H1 (cell line): ENCODE measurements at regions not wholly inside any gene's neighbourhood (a gene's known extent, or its start where the extent isn't known, plus 50 kb on each side); places are given as distances from the start of the nearest gene placed in this dataset.

Source experiments
- CTCF ChIA-PET: fragments of 300-600 bp; sonication (Branson Sonifier 250); formaldehyde crosslinking; loops from one replicate; lab custom pipeline; 2021; ENCODE audit not compliant: partially characterized antibody; lab: Charles Lee
- POLR2A ChIA-PET: fragments of 300-600 bp; sonication (Branson Sonifier 250); formaldehyde crosslinking; loops from one replicate; lab custom pipeline; 2021; ENCODE audit warnings: inconsistent platforms; ENCODE audit not compliant: partially characterized antibody; lab: Charles Lee
- DNase-seq, 2 experiments: peaks; one replicate each; pipeline versions ENCODE4 v3.0.0 to v3.0.0-alpha.2; 2010 to 2022; ENCODE audit warnings: low spot score in 2 of 2, low read depth in 1 of 2, mixed read lengths in 1 of 2
- FAIRE-seq: peaks from 2 replicates; lab custom pipeline; 2011; peaks lifted over from hg19 to GRCh38; lab: Jason Lieb, UNC
- H2AFZ ChIP-seq: 2 replicates; pipeline ENCODE4 v1.8.1; 2012; ENCODE audit warnings: low read length, inconsistent platforms
- H2AK5ac ChIP-seq: 2 replicates; pipeline ENCODE4 v1.6.1; 2013; ENCODE audit warnings: low read depth, low read length
- H2BK120ac ChIP-seq: replicated peaks from 2 replicates; pipeline ENCODE3; 2013; ENCODE audit warnings: low read depth, low read length, inconsistent platforms
- H2BK12ac ChIP-seq: 2 replicates; pipeline ENCODE4 v1.6.1; 2013; ENCODE audit warnings: low read depth, low read length
- H2BK15ac ChIP-seq: 2 replicates; pipeline ENCODE4 v1.6.1; 2013; ENCODE audit warnings: low read length
- H2BK20ac ChIP-seq: 2 replicates; pipeline ENCODE4 v1.6.1; 2013; ENCODE audit warnings: low read length
- H2BK5ac ChIP-seq: 2 replicates; pipeline ENCODE4 v1.6.1; 2013; ENCODE audit warnings: low read depth, low read length
- H3K14ac ChIP-seq: 2 replicates; pipeline ENCODE4 v1.6.1; 2013; ENCODE audit warnings: inconsistent platforms; ENCODE audit not compliant: insufficient read length
- H3K18ac ChIP-seq: 2 replicates; pipeline ENCODE4 v1.6.1; 2013; ENCODE audit warnings: low read length; ENCODE audit errors: extremely low read depth
- H3K23ac ChIP-seq: 2 replicates; pipeline ENCODE4 v1.6.1; 2013; ENCODE audit warnings: inconsistent platforms; ENCODE audit not compliant: insufficient read length
- H3K23me2 ChIP-seq: 2 replicates; pipeline ENCODE4 v1.6.1; 2013; ENCODE audit warnings: low read depth, low read length
- H3K27ac ChIP-seq: 2 replicates; pipeline ENCODE4 v1.6.1; 2011; ENCODE audit warnings: low read depth, low read length, inconsistent platforms
- H3K27me3 ChIP-seq, 4 experiments: replicated peaks in 1 of 4; 1 replicate in 1 of 4; 2 replicates in 3 of 4; pipeline versions ENCODE4 v1.6.1 to v1.8.1; 2011 to 2013; ENCODE audit warnings: low read length in 3 of 4, mild to moderate bottlenecking in 3 of 4, inconsistent platforms in 2 of 4, mixed read lengths in 2 of 4, moderate library complexity in 1 of 4; ENCODE audit not compliant: control insufficient read depth in 3 of 4, insufficient read depth in 3 of 4; ENCODE audit errors: extremely low read depth in 1 of 4
- H3K36me3 ChIP-seq, 4 experiments: 2 replicates each; pipeline versions ENCODE4 v1.6.1 to v1.8.1; 2011 to 2013; ENCODE audit warnings: mild to moderate bottlenecking in 4 of 4, low read length in 3 of 4, moderate library complexity in 2 of 4, control low read depth in 1 of 4, inconsistent platforms in 1 of 4; ENCODE audit not compliant: insufficient read depth in 4 of 4, control insufficient read depth in 2 of 4
- H3K4ac ChIP-seq: replicated peaks from 2 replicates; pipeline ENCODE3; 2013; ENCODE audit warnings: low read length, low read depth, mixed read lengths, inconsistent platforms; ENCODE audit not compliant: insufficient read length
- H3K4me1 ChIP-seq, 4 experiments: replicated peaks in 1 of 4; 1 replicate in 1 of 4; 2 replicates in 3 of 4; pipeline versions ENCODE4 v1.6.1 to v1.8.1; 2011 to 2013; ENCODE audit warnings: low read length in 3 of 4, inconsistent platforms in 2 of 4, mixed read lengths in 1 of 4; ENCODE audit not compliant: insufficient read depth in 4 of 4, control insufficient read depth in 3 of 4
- H3K4me2 ChIP-seq, 2 experiments: 2 replicates each; pipeline versions ENCODE4 v1.6.1 to v1.8.1; 2011 to 2013; ENCODE audit warnings: low read depth in 2 of 2, low read length in 2 of 2, control low read depth in 1 of 2, inconsistent platforms in 1 of 2, mild to moderate bottlenecking in 1 of 2; ENCODE audit not compliant: insufficient read depth in 1 of 2
- H3K4me3 ChIP-seq, 4 experiments: fragments of 200-600, 300-600 bp in 1 of 4; sonication (generic), shearing (Covaris generic), sonication (Bioruptor Twin) in 1 of 4; 2 replicates each; pipeline versions ENCODE4 v1.5.1 to v1.8.1; 2011 to 2016; ENCODE audit warnings: low read length in 4 of 4, low read depth in 3 of 4, control low read depth in 2 of 4, inconsistent platforms in 2 of 4, mild to moderate bottlenecking in 2 of 4, mixed read lengths in 1 of 4, moderate library complexity in 1 of 4; ENCODE audit not compliant: insufficient read depth in 2 of 4; ENCODE audit errors: extremely low read depth in 1 of 4
- H3K56ac ChIP-seq: replicated peaks from 2 replicates; pipeline ENCODE3; 2013; ENCODE audit warnings: low read depth, mild to moderate bottlenecking, mixed read lengths, low read length, inconsistent platforms; ENCODE audit not compliant: insufficient read length
- H3K79me1 ChIP-seq: 2 replicates; pipeline ENCODE4 v1.6.1; 2013; ENCODE audit warnings: low read depth, low read length, control low read depth
- H3K79me2 ChIP-seq, 2 experiments: 2 replicates each; pipeline versions ENCODE4 v1.6.1 to v1.8.1; 2012 to 2013; ENCODE audit warnings: low read length in 2 of 2, mild to moderate bottlenecking in 2 of 2, inconsistent platforms in 1 of 2; ENCODE audit not compliant: insufficient read depth in 2 of 2, control insufficient read depth in 1 of 2
- H3K9ac ChIP-seq, 4 experiments: replicated peaks in 1 of 4; 1 replicate in 1 of 4; 2 replicates in 3 of 4; pipeline versions ENCODE4 v1.6.1 to v1.8.1; 2011 to 2013; ENCODE audit warnings: low read depth in 3 of 4, low read length in 3 of 4, control low read depth in 2 of 4, mild to moderate bottlenecking in 2 of 4, moderate library complexity in 2 of 4, inconsistent platforms in 1 of 4; ENCODE audit errors: extremely low read depth in 1 of 4
- H3K9me3 ChIP-seq, 2 experiments: 2 replicates each; pipeline versions ENCODE4 v1.6.1 to v1.8.1; 2012 to 2013; ENCODE audit warnings: mild to moderate bottlenecking in 2 of 2, moderate library complexity in 2 of 2, control low read depth in 1 of 2, inconsistent platforms in 1 of 2, low read depth in 1 of 2, low read length in 1 of 2, mixed read lengths in 1 of 2; ENCODE audit not compliant: insufficient read depth in 2 of 2
- H4K20me1 ChIP-seq, 2 experiments: replicated peaks in 1 of 2; 2 replicates each; pipeline versions ENCODE3 to v1.8.1; 2011 to 2013; ENCODE audit warnings: inconsistent platforms in 2 of 2, low read length in 2 of 2, mild to moderate bottlenecking in 1 of 2; ENCODE audit not compliant: insufficient read depth in 2 of 2, control insufficient read depth in 1 of 2
- H4K5ac ChIP-seq: 2 replicates; pipeline ENCODE4 v1.6.1; 2013; ENCODE audit warnings: low read length, low read depth, mixed read lengths, inconsistent platforms; ENCODE audit not compliant: insufficient read length
- H4K8ac ChIP-seq: 2 replicates; pipeline ENCODE4 v1.8.0; 2013; ENCODE audit warnings: mild to moderate bottlenecking, moderate library complexity, low read length, inconsistent platforms; ENCODE audit not compliant: insufficient read depth; ENCODE audit errors: extremely low read depth
- H4K91ac ChIP-seq: replicated peaks from 2 replicates; pipeline ENCODE3; 2013; ENCODE audit warnings: low read length, mixed read lengths, inconsistent platforms; ENCODE audit not compliant: insufficient read length
- CBX5 ChIP-seq: fragments of 300-800, 300-1000 bp; sonication (generic); IDR thresholded peaks from 2 replicates; pipeline ENCODE4 v1.7.1; 2016; ENCODE audit warnings: antibody characterized with exemption, low read length, low read depth
- CHD2 ChIP-seq: IDR thresholded peaks from 2 replicates; pipeline ENCODE4 v1.6.1; 2012; ENCODE audit warnings: low read length, improper control_type of control experiment
- EGR1 ChIP-seq: IDR thresholded peaks from 2 replicates; pipeline ENCODE4 v1.6.1; 2011; ENCODE audit warnings: low read depth, low read length, borderline replicate concordance
- EZH2 ChIP-seq: fragments of 200-600 bp; sonication (generic); IDR thresholded peaks from 2 replicates; pipeline ENCODE4 v1.7.1; 2012; ENCODE audit warnings: low read depth, mild to moderate bottlenecking, moderate library complexity, low read length, inconsistent platforms; ENCODE audit not compliant: severe bottlenecking
- KDM1A ChIP-seq: fragments of 200-600, 300-600 bp; sonication (generic); IDR thresholded peaks from 2 replicates; pipeline ENCODE4 v1.7.1; 2016; ENCODE audit warnings: mild to moderate bottlenecking, low read length, borderline replicate concordance
- KDM5A ChIP-seq: fragments of 200-600 bp; IDR thresholded peaks from 2 replicates; pipeline ENCODE4 v1.7.1; 2012; ENCODE audit warnings: mild to moderate bottlenecking, low read length, inconsistent platforms, mixed read lengths
- SIX5 ChIP-seq: IDR thresholded peaks from 2 replicates; pipeline ENCODE4 v1.6.1; 2011; ENCODE audit warnings: mild to moderate bottlenecking, low read depth, low read length
- TAF7 ChIP-seq: optimal IDR thresholded peaks from 2 replicates; pipeline ENCODE3; 2011; ENCODE audit warnings: low read depth, mild to moderate bottlenecking, inconsistent platforms, low read length, moderate library complexity, borderline replicate concordance
- TCF12 ChIP-seq: IDR thresholded peaks from 2 replicates; pipeline ENCODE4 v1.6.1; 2011; ENCODE audit warnings: low read depth, mild to moderate bottlenecking, low read length

GRCh38 chr10:63689768-63690167, 168.6 kb downstream of the REEP3 start:
- Histone ChIP-seq H2BK20ac (no peak overlapping the region), H2BK5ac (no peak overlapping the region), H3K4me2 (no peak overlapping the region), H2AFZ (no peak overlapping the region), H3K23ac (no peak overlapping the region), H3K9ac (no peak overlapping the region), H3K79me2 (no peaks in the 10 kb centered on the region), H3K18ac (no peak overlapping the region), H2AK5ac (no peak overlapping the region), H3K14ac (no peak overlapping the region), H2BK15ac (no peak overlapping the region), H4K91ac (no peak overlapping the region), H3K56ac (no peak overlapping the region), H3K4me1 (peaks cover 0 to 5% (median 1%) of the 10 kb centered on the region in 4 experiments; a peak in 2 of 7 replicates), H4K20me1 (no peaks in the 10 kb centered on the region), H3K23me2 (no peaks in the 10 kb centered on the region; the same call in 1 of the 2 replicates), H3K27ac (no peak overlapping the region), H4K8ac (no peak overlapping the region), H3K27me3 (no peaks in the 10 kb centered on the region), H3K9me3 (0 out of 4 replicates have a peak, but pooled peaks cover 0 to 4% of the 10 kb centered on the region in 2 experiments), H3K79me1 (no peaks in the 10 kb centered on the region), H3K4ac (no peak overlapping the region), H2BK120ac (no peak overlapping the region), H2BK12ac (no peak overlapping the region), H4K5ac (no peak overlapping the region), H3K36me3 (no peaks in the 10 kb centered on the region), H3K4me3 (no peak overlapping the region)
- FAIRE-seq (no peak), DNase-seq (no peak)
- CTCF ChIA-PET = interaction anchor here (1.0 to 1.1 kb wide), 2 partner anchors 16 to 354 kb away, joined by 3 read pairs; no protein-coding TSS in a partner anchor
- POLR2A ChIA-PET = no interaction called here
- no peak for TF ChIP-seq CBX5
- TF ChIP-seq TAF7 = no peak
- TF ChIP-seq CHD2 = no peak
- no peak for TF ChIP-seq EZH2
- no peak for TF ChIP-seq TCF12
- no peak for TF ChIP-seq EGR1
- TF ChIP-seq SIX5 = no peak
- TF ChIP-seq KDM5A = no peak
- no peak for TF ChIP-seq KDM1A
